ENCODE measurements at regions not wholly inside any gene's neighbourhood (a gene's known extent, or its start where the extent isn't known, plus 50 kb on each side); places are given as distances from the start of the nearest gene placed in this dataset.

GRCh38 chr9:26706223-26706622, 186.4 kb downstream of the CAAP1 start:
- TF ChIP-seq TAF1 (IDR thresholded peaks at IDR 0.05; ENCODE audit: borderline replicate concordance, low read depth, low read length) (no peak), POLR2AphosphoS5 (IDR thresholded peaks at IDR 0.05; ENCODE audit: low read depth, low read length) (no peak), CTCF (IDR thresholded peaks at IDR 0.05) (no peak)

All from SK-N-SH (cell line).